ENCODE measurements at regions not wholly inside any gene's neighbourhood (a gene's known extent, or its start where the extent isn't known, plus 50 kb on each side); places are given as distances from the start of the nearest gene placed in this dataset.

DNA sequence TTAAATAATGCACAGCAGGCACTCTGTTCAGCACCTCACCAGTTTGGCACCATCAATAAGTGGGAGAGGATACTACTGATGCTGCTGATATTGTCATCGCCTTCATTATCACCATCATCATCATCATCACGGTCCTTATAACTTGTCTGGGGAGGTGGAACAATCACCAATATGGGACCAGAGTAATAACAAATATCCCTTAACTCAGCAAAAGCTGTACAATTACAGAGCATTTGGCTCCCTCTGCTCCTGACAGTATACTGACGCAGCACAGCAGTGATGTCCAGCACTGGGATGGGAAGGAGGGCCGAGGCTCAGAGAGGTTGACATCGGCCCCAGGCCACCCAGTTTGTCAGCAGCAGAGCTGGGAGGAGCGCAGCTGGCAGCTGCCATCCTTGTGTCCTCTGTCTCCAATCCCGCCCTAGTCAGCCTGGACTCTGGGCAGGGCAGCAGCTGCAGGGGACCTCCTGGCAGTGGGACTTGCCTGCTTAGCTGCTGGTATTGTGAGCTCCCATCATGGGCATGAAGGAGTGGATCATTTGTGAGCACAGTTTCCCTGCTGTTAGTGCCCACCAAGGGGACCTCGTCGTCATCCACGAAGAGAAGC is 90.0 kb downstream of the DHCR7 start:
- no peaks in the 10 kb centered on the region for H3K9me3 ChIP-seq (ENCODE audit: low read length)
- H3K4me2 ChIP-seq (ENCODE audit: low read length): no peak overlapping the region
- no peaks in the 10 kb centered on the region for H3K9me2 ChIP-seq (ENCODE audit: insufficient read depth, low read length)
- no peaks in the 10 kb centered on the region for H3F3A ChIP-seq (ENCODE audit: insufficient read depth, low read length, poor library complexity, severe bottlenecking)
- no peak overlapping the region for H2AFZ ChIP-seq (ENCODE audit: low read depth, low read length)
- H3K27ac ChIP-seq (ENCODE audit: low read length): no peak overlapping the region
- H3K27me3 ChIP-seq (ENCODE audit: insufficient read depth, low read depth, low read length): no peaks in the 10 kb centered on the region
- TF ChIP-seq, protein P1, sequence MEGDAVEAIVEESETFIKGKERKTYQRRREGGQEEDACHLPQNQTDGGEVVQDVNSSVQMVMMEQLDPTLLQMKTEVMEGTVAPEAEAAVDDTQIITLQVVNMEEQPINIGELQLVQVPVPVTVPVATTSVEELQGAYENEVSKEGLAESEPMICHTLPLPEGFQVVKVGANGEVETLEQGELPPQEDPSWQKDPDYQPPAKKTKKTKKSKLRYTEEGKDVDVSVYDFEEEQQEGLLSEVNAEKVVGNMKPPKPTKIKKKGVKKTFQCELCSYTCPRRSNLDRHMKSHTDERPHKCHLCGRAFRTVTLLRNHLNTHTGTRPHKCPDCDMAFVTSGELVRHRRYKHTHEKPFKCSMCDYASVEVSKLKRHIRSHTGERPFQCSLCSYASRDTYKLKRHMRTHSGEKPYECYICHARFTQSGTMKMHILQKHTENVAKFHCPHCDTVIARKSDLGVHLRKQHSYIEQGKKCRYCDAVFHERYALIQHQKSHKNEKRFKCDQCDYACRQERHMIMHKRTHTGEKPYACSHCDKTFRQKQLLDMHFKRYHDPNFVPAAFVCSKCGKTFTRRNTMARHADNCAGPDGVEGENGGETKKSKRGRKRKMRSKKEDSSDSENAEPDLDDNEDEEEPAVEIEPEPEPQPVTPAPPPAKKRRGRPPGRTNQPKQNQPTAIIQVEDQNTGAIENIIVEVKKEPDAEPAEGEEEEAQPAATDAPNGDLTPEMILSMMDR (IDR thresholded peaks at IDR 0.05; ENCODE audit: poor library complexity, severe bottlenecking): no peak
- TF ChIP-seq EP300 (conservative IDR thresholded peaks at IDR 0.05; ENCODE audit: poor library complexity, severe bottlenecking) (no peak), SMC3 (conservative IDR thresholded peaks at IDR 0.05; ENCODE audit: poor library complexity) (no peak), EZH2 (IDR thresholded peaks at IDR 0.05; ENCODE audit: borderline replicate concordance, insufficient read depth, low read length, poor library complexity, severe bottlenecking) (no peak), RAD21 (conservative IDR thresholded peaks at IDR 0.05) (no peak), TAF1 (IDR thresholded peaks at IDR 0.05; ENCODE audit: low read depth) (no peak), MXI1 (conservative IDR thresholded peaks at IDR 0.05; ENCODE audit: poor library complexity, severe bottlenecking) (no peak)
- no peak overlapping the region for H3K9ac ChIP-seq (ENCODE audit: low read length)
- H3K36me3 ChIP-seq (ENCODE audit: insufficient read depth, low read length): no peaks in the 10 kb centered on the region
- H3K4me3 ChIP-seq (ENCODE audit: low read length): no peak overlapping the region
- H4K20me1 ChIP-seq (ENCODE audit: insufficient read depth): no peaks in the 10 kb centered on the region
- H3K79me2 ChIP-seq (replicated peaks; ENCODE audit: insufficient read depth, low read length): no peaks in the 10 kb centered on the region

DNA sequence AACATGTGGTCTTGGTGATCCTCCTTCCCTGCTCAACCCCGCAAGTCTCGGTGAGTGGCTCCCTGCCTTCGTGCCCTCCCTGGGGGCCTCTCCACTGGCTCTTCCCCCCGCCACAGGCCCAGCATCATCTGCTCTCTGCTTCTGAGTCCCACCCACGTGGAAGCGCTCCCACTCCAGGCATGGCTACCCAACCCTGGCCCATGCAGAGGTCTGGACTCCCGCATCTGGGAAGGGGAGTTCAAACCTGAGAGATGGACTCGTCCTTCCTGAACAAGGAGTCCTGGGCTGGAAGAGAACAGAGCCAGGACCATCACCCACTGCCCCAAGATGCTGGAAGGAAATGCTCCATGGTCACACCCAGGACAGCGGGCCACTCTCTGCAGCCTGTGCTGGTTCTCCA is 90.8 kb downstream of the DHCR7 start:
- H3K4me3 ChIP-seq (ENCODE audit: low read length): no peak overlapping the region
- TF ChIP-seq POLR2AphosphoS5 (IDR thresholded peaks at IDR 0.05) (no peak), MXI1 (conservative IDR thresholded peaks at IDR 0.05; ENCODE audit: poor library complexity, severe bottlenecking) (no peak)
- TF ChIP-seq, protein P1 (IDR thresholded peaks at IDR 0.05; ENCODE audit: poor library complexity, severe bottlenecking): no peak
- H3F3A ChIP-seq (ENCODE audit: insufficient read depth, low read length, poor library complexity, severe bottlenecking): no peaks in the 10 kb centered on the region
- H3K79me2 ChIP-seq (replicated peaks; ENCODE audit: insufficient read depth, low read length): no peaks in the 10 kb centered on the region
- H3K9ac ChIP-seq (ENCODE audit: low read length): no peak overlapping the region
- no peak overlapping the region for H2AFZ ChIP-seq (ENCODE audit: low read depth, low read length)
- H3K36me3 ChIP-seq (ENCODE audit: insufficient read depth, low read length): no peaks in the 10 kb centered on the region
- H3K27ac ChIP-seq (ENCODE audit: low read length): no peak overlapping the region
- H3K4me2 ChIP-seq (ENCODE audit: low read length): no peak overlapping the region
- no peaks in the 10 kb centered on the region for H3K27me3 ChIP-seq (ENCODE audit: insufficient read depth, low read depth, low read length)
- no peaks in the 10 kb centered on the region for H3K9me2 ChIP-seq (ENCODE audit: insufficient read depth, low read length)
- no peaks in the 10 kb centered on the region for H3K9me3 ChIP-seq (ENCODE audit: low read length)
- no peaks in the 10 kb centered on the region for H4K20me1 ChIP-seq (ENCODE audit: insufficient read depth)

DNA sequence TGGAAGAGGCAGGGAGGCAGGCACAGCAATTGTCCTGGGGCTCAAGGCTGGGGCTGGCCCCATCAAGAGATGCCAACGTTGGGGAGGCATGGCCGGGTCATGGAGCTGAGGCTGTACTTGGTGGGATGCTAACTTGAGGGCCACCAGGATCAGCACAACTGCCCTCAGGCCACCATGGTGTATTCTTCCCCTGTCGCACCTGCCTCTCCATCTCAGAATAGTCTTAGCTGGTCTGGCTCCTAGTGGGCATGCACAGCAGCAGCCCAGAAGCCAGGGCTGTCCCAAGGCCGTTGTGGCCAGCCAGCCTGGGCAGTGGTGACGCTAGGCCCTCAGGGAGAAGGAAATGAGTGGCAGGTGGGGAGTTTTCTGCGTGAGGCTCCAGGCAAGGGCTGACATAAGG is 91.3 kb downstream of the DHCR7 start:
- H3K9ac ChIP-seq (ENCODE audit: low read length): no peak overlapping the region
- no peaks in the 10 kb centered on the region for H3K9me2 ChIP-seq (ENCODE audit: insufficient read depth, low read length)
- no peak overlapping the region for H3K4me3 ChIP-seq (ENCODE audit: low read length)
- TF ChIP-seq MXI1 (conservative IDR thresholded peaks at IDR 0.05; ENCODE audit: poor library complexity, severe bottlenecking): no peak
- no peaks in the 10 kb centered on the region for H3F3A ChIP-seq (ENCODE audit: insufficient read depth, low read length, poor library complexity, severe bottlenecking)
- no peaks in the 10 kb centered on the region for H3K79me2 ChIP-seq (replicated peaks; ENCODE audit: insufficient read depth, low read length)
- H3K9me3 ChIP-seq (ENCODE audit: low read length): no peaks in the 10 kb centered on the region
- no peaks in the 10 kb centered on the region for H3K36me3 ChIP-seq (ENCODE audit: insufficient read depth, low read length)
- no peak overlapping the region for H3K4me2 ChIP-seq (ENCODE audit: low read length)
- H3K27me3 ChIP-seq (ENCODE audit: insufficient read depth, low read depth, low read length): no peaks in the 10 kb centered on the region
- no peaks in the 10 kb centered on the region for H4K20me1 ChIP-seq (ENCODE audit: insufficient read depth)
- H2AFZ ChIP-seq (ENCODE audit: low read depth, low read length): no peak overlapping the region
- no peak overlapping the region for H3K27ac ChIP-seq (ENCODE audit: low read length)
